Chondrocyte (in vitro differentiated cells): ENCODE measurements at regions not wholly inside any gene's neighbourhood (a gene's known extent, or its start where the extent isn't known, plus 50 kb on each side); places are given as distances from the start of the nearest gene placed in this dataset.
"Not testable (repeated sequence)": the region's sequence is repeated elsewhere in the genome, so short reads cannot be mapped to it uniquely, and the experiment has no call there.

ENCODE experiments used
- DNase-seq: peaks from one replicate; pipeline ENCODE4 v3.0.0; 2021; ENCODE audit warnings: mixed read lengths, low spot score
- H3K27ac Mint-ChIP-seq: one replicate; pipeline ENCODE4 v1.8.0; 2021; ENCODE audit warnings: mild to moderate bottlenecking, moderate library complexity, mixed read lengths; ENCODE audit not compliant: unreplicated experiment
- H3K27me3 Mint-ChIP-seq: 2 replicates; pipeline ENCODE4 v1.8.0; 2021; ENCODE audit warnings: low read depth, mixed read lengths
- H3K36me3 Mint-ChIP-seq: 2 replicates; pipeline ENCODE4 v1.8.0; 2021; ENCODE audit warnings: low read depth, mixed read lengths
- H3K4me1 Mint-ChIP-seq: 2 replicates; pipeline ENCODE4 v1.8.0; 2021; ENCODE audit warnings: low read depth, mild to moderate bottlenecking, mixed read lengths
- H3K4me3 Mint-ChIP-seq: one replicate; pipeline ENCODE4 v1.8.0; 2021; ENCODE audit warnings: mild to moderate bottlenecking, moderate library complexity, mixed read lengths; ENCODE audit not compliant: unreplicated experiment
- H3K9me3 Mint-ChIP-seq: 2 replicates; pipeline ENCODE4 v1.8.0; 2021; ENCODE audit warnings: low read depth, mixed read lengths
- CTCF ChIP-seq: fragments of 200-600 bp; sonication (generic); IDR thresholded peaks from 2 replicates; pipeline ENCODE4 v1.5.0; 2021; ENCODE audit warnings: antibody characterized with exemption, mild to moderate bottlenecking, moderate library complexity

DNA sequence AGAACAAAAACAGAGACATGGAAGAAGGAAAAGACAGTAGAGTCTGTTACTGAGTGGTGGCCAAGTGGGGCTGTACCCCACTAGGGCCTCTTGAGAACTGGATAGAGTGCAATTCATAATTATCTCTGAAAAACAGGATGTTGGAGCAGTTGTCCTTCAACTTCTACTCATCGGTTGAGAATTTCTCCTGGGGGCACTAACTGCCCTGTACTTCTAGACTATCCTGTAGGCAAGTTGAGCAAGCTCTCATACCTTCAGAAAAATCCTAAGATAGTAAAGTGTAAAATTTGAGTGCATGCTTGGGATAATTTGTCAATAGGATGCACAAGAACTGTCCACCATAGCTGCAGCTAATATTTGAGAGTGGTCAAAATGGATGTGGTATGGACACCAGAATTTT is 179.7 kb upstream of the CNKSR2 start:
- no peaks in the 10 kb centered on the region for H3K36me3 Mint-ChIP-seq
- no peaks in the 10 kb centered on the region for H3K4me1 Mint-ChIP-seq
- DNase-seq, result no peak
- peaks cover 1% of the 10 kb centered on the region for H3K27me3 Mint-ChIP-seq
- H3K4me3 Mint-ChIP-seq, result no peak overlapping the region
- peaks cover 8% of the 10 kb centered on the region for H3K9me3 Mint-ChIP-seq
- H3K27ac Mint-ChIP-seq, result no peak overlapping the region
- no peak for TF ChIP-seq CTCF

GRCh38 chrX:21207080-21207479 is 167.1 kb upstream of the CNKSR2 start:
- Mint-ChIP-seq H3K4me1 (no peaks in the 10 kb centered on the region), H3K4me3 (no peak overlapping the region), H3K27me3 (no peaks in the 10 kb centered on the region), H3K36me3 (no peaks in the 10 kb centered on the region), H3K27ac (no peak overlapping the region), H3K9me3 (peaks cover 16% of the 10 kb centered on the region)
- TF ChIP-seq CTCF, result no peak
- no peak for DNase-seq

DNA sequence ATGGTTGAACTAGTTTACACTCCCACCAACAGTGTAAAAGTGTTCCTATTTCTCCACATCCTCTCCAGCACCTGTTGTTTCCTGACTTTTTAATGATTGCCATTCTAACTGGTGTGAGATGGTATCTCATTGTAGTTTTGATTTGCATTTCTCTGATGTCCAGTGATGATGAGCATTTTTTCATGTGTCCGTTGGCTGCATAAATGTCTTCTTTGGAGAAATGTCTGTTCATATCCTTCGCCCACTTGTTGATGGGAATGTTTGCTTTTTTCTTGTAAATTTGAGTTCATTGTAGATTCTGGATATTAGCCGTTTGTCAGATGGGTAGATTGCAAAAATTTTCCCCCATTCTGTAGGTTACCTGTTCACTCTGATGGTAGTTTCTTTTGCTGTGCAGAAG is 155.0 kb upstream of the CNKSR2 start:
- not testable (repeated sequence) for H3K27me3 Mint-ChIP-seq, DNase-seq, H3K27ac Mint-ChIP-seq, H3K36me3 Mint-ChIP-seq, H3K4me3 Mint-ChIP-seq, H3K4me1 Mint-ChIP-seq
- H3K9me3 Mint-ChIP-seq, result peaks cover 38% of the 10 kb centered on the region

GRCh38 chrX:21225643-21226042 is 148.6 kb upstream of the CNKSR2 start:
- Mint-ChIP-seq H3K27me3 (no peaks in the 10 kb centered on the region), H3K4me1 (no peaks in the 10 kb centered on the region), H3K36me3 (no peaks in the 10 kb centered on the region), H3K27ac (no peak overlapping the region), H3K4me3 (no peak overlapping the region), H3K9me3 (peaks cover 41% of the 10 kb centered on the region)
- no peak for TF ChIP-seq CTCF
- no peak for DNase-seq

GRCh38 chrX:21228974-21229373 is 145.2 kb upstream of the CNKSR2 start:
- not testable (repeated sequence) for DNase-seq, H3K27me3 Mint-ChIP-seq, H3K4me1 Mint-ChIP-seq, H3K4me3 Mint-ChIP-seq, H3K27ac Mint-ChIP-seq, H3K36me3 Mint-ChIP-seq
- H3K9me3 Mint-ChIP-seq, result peaks cover 43% of the 10 kb centered on the region

GRCh38 chrX:21255032-21255618 is 119.1 kb upstream of the CNKSR2 start:
- no peaks in the 10 kb centered on the region for H3K4me1 Mint-ChIP-seq
- no peak overlapping the region for H3K4me3 Mint-ChIP-seq
- H3K27me3 Mint-ChIP-seq, result peaks cover 4% of the 10 kb centered on the region
- no peak for DNase-seq
- H3K36me3 Mint-ChIP-seq, result no peaks in the 10 kb centered on the region
- no peak overlapping the region for H3K27ac Mint-ChIP-seq
- peaks cover 2% of the 10 kb centered on the region for H3K9me3 Mint-ChIP-seq
- TF ChIP-seq CTCF, result no peak
